IMR-90 (cell line): ENCODE measurements at regions not wholly inside any gene's neighbourhood (a gene's known extent, or its start where the extent isn't known, plus 50 kb on each side); places are given as distances from the start of the nearest gene placed in this dataset.

Experiments used
- ATAC-seq: fragments of 200-7000 bp; cut with Tn5 transposase; 2 replicates; pipeline ENCODE4 v1.9.1; 2020; ENCODE audit warnings: low read depth, mild to moderate bottlenecking, moderate library complexity
- BruUV-seq: library from RNA; stranded (reverse); fragments of 400-500 nt; replicated peaks from 2 replicates; lab custom pipeline; 2021; lab: Mats Ljungman, UMichigan
- CTCF ChIA-PET: fragments of 300-600 bp; formaldehyde crosslinking; extraction: SDS; loops from one replicate; lab custom pipeline; 2021; ENCODE audit warnings: antibody characterized with exemption; lab: Yijun Ruan, JAX
- POLR2A ChIA-PET: fragments of 300-600 bp; sonication (Branson Sonifier 250); formaldehyde crosslinking; loops from one replicate; lab custom pipeline; 2022; ENCODE audit warnings: antibody characterized with exemption; ENCODE audit not compliant: unreplicated experiment; lab: Charles Lee
- DNase-seq: peaks from one replicate; pipeline ENCODE4 v3.0.0; 2013
- H2AFZ ChIP-seq: replicated peaks from 2 replicates; pipeline ENCODE3; 2013; ENCODE audit warnings: low read length, mild to moderate bottlenecking; ENCODE audit not compliant: poor library complexity
- H2AK5ac ChIP-seq: 2 replicates; pipeline ENCODE4 v1.6.1; 2013; ENCODE audit warnings: low read depth, low read length, inconsistent platforms
- H2AK9ac ChIP-seq: replicated peaks from 2 replicates; pipeline ENCODE3; 2013; ENCODE audit warnings: mild to moderate bottlenecking, low read depth, low read length, moderate library complexity; ENCODE audit not compliant: poor library complexity
- H2BK120ac ChIP-seq: 2 replicates; pipeline ENCODE4 v1.6.1; 2013; ENCODE audit warnings: low read depth, low read length, inconsistent platforms
- H2BK15ac ChIP-seq: 3 replicates; pipeline ENCODE4 v1.6.1; 2013; ENCODE audit warnings: low read depth, low read length, inconsistent platforms
- H2BK20ac ChIP-seq: 2 replicates; pipeline ENCODE4 v1.6.1; 2013; ENCODE audit warnings: low read depth, mild to moderate bottlenecking, inconsistent platforms, low read length, moderate library complexity
- H2BK5ac ChIP-seq: 2 replicates; pipeline ENCODE4 v1.6.1; 2013; ENCODE audit warnings: mild to moderate bottlenecking, low read depth, low read length, inconsistent platforms; ENCODE audit not compliant: poor library complexity, severe bottlenecking
- H3K14ac ChIP-seq: replicated peaks from 2 replicates; pipeline ENCODE4 v1.6.1; 2013; ENCODE audit warnings: low read depth, low read length, inconsistent platforms
- H3K18ac ChIP-seq: 2 replicates; pipeline ENCODE4 v1.6.1; 2013; ENCODE audit warnings: low read depth, low read length, control low read depth
- H3K23ac ChIP-seq: 2 replicates; pipeline ENCODE4 v1.6.1; 2013; ENCODE audit warnings: low read depth, low read length, inconsistent platforms
- H3K27ac ChIP-seq: 2 replicates; pipeline ENCODE4 v1.5.1; 2013; ENCODE audit warnings: mild to moderate bottlenecking, control low read depth, low read length; ENCODE audit not compliant: insufficient read depth
- H3K27me3 ChIP-seq: 2 replicates; pipeline ENCODE4 v1.6.1; 2013; ENCODE audit warnings: low read length; ENCODE audit not compliant: control insufficient read depth, insufficient read depth
- H3K36me3 ChIP-seq: 2 replicates; pipeline ENCODE4 v1.6.1; 2013; ENCODE audit warnings: low read length, mixed read lengths; ENCODE audit not compliant: control insufficient read depth, insufficient read depth
- H3K4ac ChIP-seq: 2 replicates; pipeline ENCODE4 v1.6.1; 2013; ENCODE audit warnings: low read depth, low read length, inconsistent platforms
- H3K4me1 ChIP-seq: 2 replicates; pipeline ENCODE4 v1.6.1; 2013; ENCODE audit warnings: low read length, mixed read lengths; ENCODE audit not compliant: control insufficient read depth, insufficient read depth
- H3K4me2 ChIP-seq: 2 replicates; pipeline ENCODE4 v1.6.1; 2013; ENCODE audit warnings: low read depth, mild to moderate bottlenecking, control low read depth, low read length, moderate library complexity
- H3K4me3 ChIP-seq: 2 replicates; pipeline ENCODE4 v1.5.1; 2013; ENCODE audit warnings: low read depth, mild to moderate bottlenecking, control low read depth, low read length, moderate library complexity; ENCODE audit not compliant: insufficient read depth
- H3K56ac ChIP-seq: 2 replicates; pipeline ENCODE4 v1.6.1; 2013; ENCODE audit warnings: low read length, inconsistent platforms; ENCODE audit not compliant: insufficient read depth; ENCODE audit errors: extremely low read depth
- H3K79me1 ChIP-seq, 2 experiments: 2 replicates each; pipeline ENCODE4 v1.6.1; 2013; ENCODE audit warnings: low read length in 2 of 2, inconsistent platforms in 1 of 2, low read depth in 1 of 2
- H3K9ac ChIP-seq: 2 replicates; pipeline ENCODE4 v1.6.1; 2013; ENCODE audit warnings: low read depth, low read length, control low read depth
- H3K9me1 ChIP-seq: 2 replicates; pipeline ENCODE4 v1.6.1; 2013; ENCODE audit warnings: low read length, inconsistent platforms; ENCODE audit not compliant: insufficient read depth
- H3K9me3 ChIP-seq: 2 replicates; pipeline ENCODE4 v1.6.1; 2013; ENCODE audit warnings: low read length; ENCODE audit not compliant: control insufficient read depth, insufficient read depth
- H4K20me1 ChIP-seq: 2 replicates; pipeline ENCODE4 v1.6.1; 2013; ENCODE audit warnings: low read length, inconsistent platforms; ENCODE audit not compliant: insufficient read depth
- H4K5ac ChIP-seq: 2 replicates; pipeline ENCODE4 v1.6.1; 2013; ENCODE audit warnings: mild to moderate bottlenecking, low read depth, low read length, control low read depth
- H4K8ac ChIP-seq, 2 experiments: 2 replicates each; pipeline ENCODE4 v1.6.1; 2013; ENCODE audit warnings: low read depth in 2 of 2, low read length in 2 of 2, control low read depth in 1 of 2, inconsistent platforms in 1 of 2
- H4K91ac ChIP-seq: 2 replicates; pipeline ENCODE4 v1.6.1; 2013; ENCODE audit warnings: low read depth, low read length, inconsistent platforms; ENCODE audit not compliant: insufficient read depth
- CTCF ChIP-seq: conservative IDR thresholded peaks from 2 replicates; pipeline ENCODE4 v1.5.1; 2012; ENCODE audit warnings: mild to moderate bottlenecking, low read depth, low read length, improper control_type of control experiment
- ELK1 ChIP-seq: fragments of 150-350 bp; IDR thresholded peaks from 2 replicates; pipeline ENCODE4 v1.6.1; 2016; ENCODE audit warnings: low read depth, mild to moderate bottlenecking, low read length, moderate library complexity, borderline replicate concordance
- FOS ChIP-seq: fragments of 150-350 bp; IDR thresholded peaks from 2 replicates; pipeline ENCODE4 v1.6.1; 2016; ENCODE audit warnings: low read depth, low read length
- MAFK ChIP-seq: IDR thresholded peaks from 2 replicates; pipeline ENCODE4 v1.6.1; 2012; ENCODE audit warnings: low read depth, low read length, improper control_type of control experiment
- NFE2L2 ChIP-seq: fragments of 150-350 bp; IDR thresholded peaks from 2 replicates; pipeline ENCODE4 v1.6.1; 2016; ENCODE audit warnings: low read depth, mild to moderate bottlenecking, low read length
- POLR2A ChIP-seq: IDR thresholded peaks from 2 replicates; pipeline ENCODE4 v1.6.1; 2012; ENCODE audit warnings: mild to moderate bottlenecking, low read depth, low read length
- RCOR1 ChIP-seq: IDR thresholded peaks from 2 replicates; pipeline ENCODE4 v1.6.1; 2012; ENCODE audit warnings: mild to moderate bottlenecking, low read length, improper control_type of control experiment; ENCODE audit not compliant: insufficient replicate concordance
- RFX5 ChIP-seq: IDR thresholded peaks from 2 replicates; pipeline ENCODE4 v1.8.0; 2012; ENCODE audit warnings: low read depth, mild to moderate bottlenecking, low read length, moderate library complexity
- USF2 ChIP-seq: fragments of 150-350 bp; IDR thresholded peaks from 2 replicates; pipeline ENCODE4 v1.6.1; 2017; ENCODE audit warnings: mild to moderate bottlenecking, antibody characterized with exemption, low read length, low read depth
- WGBS, 2 experiments: methylation state at CpG; one replicate each; pipeline versions ENCODE4 v1.1.5 to v1.1.7; 2013; ENCODE audit warnings: missing lambda C conversion rate in 2 of 2; ENCODE audit not compliant: insufficient read length in 1 of 2; ENCODE audit errors: extremely low coverage in 2 of 2; 5-methylcytosine and 5-hydroxymethylcytosine counted together
- dilution Hi-C: fragments of 300-500 bp; cut with HindIII; formaldehyde crosslinking; loops from one replicate; pipeline ENCODE4 v1.14.3; 2018; ENCODE audit warnings: low sequenced_read_pairs; ENCODE audit not compliant: unreplicated experiment
- in situ Hi-C: fragments of 300-500 bp; cut with MboI; formaldehyde crosslinking; loops from 3 replicates; pipeline ENCODE4 v1.14.3; 2019; ENCODE audit warnings: low sequenced_read_pairs, inconsistent platforms, mixed read lengths
- intact Hi-C: fragments of 100-400 bp; cut with micrococcal nuclease; formaldehyde crosslinking; loops from 2 replicates; pipeline ENCODE4 v1.10.0; 2022

- Histone ChIP-seq H4K91ac (no peak overlapping the region), H2AFZ (no peak overlapping the region), H2BK120ac (no peak overlapping the region), H3K9ac (no peak overlapping the region), H3K4ac (no peak overlapping the region), H3K9me3 (peaks cover 2% of the 10 kb centered on the region), H3K4me2 (no peak overlapping the region), H4K8ac (no peak overlapping the region), H4K5ac (no peak overlapping the region), H2BK15ac (no peak overlapping the region), H3K4me1 (no peaks in the 10 kb centered on the region), H3K27ac (no peak overlapping the region), H3K9me1 (no peaks in the 10 kb centered on the region), H2AK9ac (no peak overlapping the region), H4K20me1 (no peaks in the 10 kb centered on the region), H3K27me3 (no peaks in the 10 kb centered on the region), H2AK5ac (no peak overlapping the region), H3K4me3 (no peak overlapping the region), H3K79me1 (no peaks in the 10 kb centered on the region), H2BK20ac (no peak overlapping the region), H3K14ac (no peak overlapping the region), H3K36me3 (no peaks in the 10 kb centered on the region), H3K56ac (no peak overlapping the region), H3K18ac (no peak overlapping the region), H3K23ac (no peak overlapping the region), H2BK5ac (no peak overlapping the region)
- no CpG with 5 or more reads among the region's 2 CpGs for WGBS, 2 experiments
- in situ Hi-C loops, result no loop called here
- CTCF ChIA-PET, result no interaction called here
- dilution Hi-C loops, result no loop called here
- ATAC-seq (no peak), DNase-seq (no peak)
- BruUV-seq, result no TSS peak
- POLR2A ChIA-PET, result no interaction called here
- no peak for TF ChIP-seq RFX5
- TF ChIP-seq CTCF, result no peak
- TF ChIP-seq MAFK, result no peak
- no peak for TF ChIP-seq RCOR1
- no peak for TF ChIP-seq POLR2A
- no peak for TF ChIP-seq ELK1
- TF ChIP-seq FOS, result no peak
- TF ChIP-seq NFE2L2, result no peak
- TF ChIP-seq USF2, result no peak
- intact Hi-C loops, result no loop called here
Measured at GRCh38 chr11:28596816-28597215, 488.6 kb downstream of the METTL15 start.
